ENCODE measurements at regions not wholly inside any gene's neighbourhood (a gene's known extent, or its start where the extent isn't known, plus 50 kb on each side); places are given as distances from the start of the nearest gene placed in this dataset.
"Not testable (repeated sequence)": the region's sequence is repeated elsewhere in the genome, so short reads cannot be mapped to it uniquely, and the experiment has no call there.

GRCh38 chr7:34235101-34235500 lies 329.8 kb downstream of the BMPER start:
- not testable (repeated sequence) for H3K4me1 ChIP-seq (ENCODE audit: control insufficient read depth, insufficient read depth, low read length); H3K36me3 ChIP-seq (ENCODE audit: control insufficient read depth, insufficient read depth, low read length); H3K9ac ChIP-seq (ENCODE audit: low read depth, low read length); H3K9me3 ChIP-seq (ENCODE audit: control insufficient read depth, insufficient read depth, low read length); H3K27me3 ChIP-seq (ENCODE audit: control insufficient read depth, insufficient read depth, low read length); H3K4me3 ChIP-seq (ENCODE audit: low read depth, low read length); H3K27ac ChIP-seq (ENCODE audit: low read depth, low read length)

GRCh38 chr7:34236057-34236456 lies 330.7 kb downstream of the BMPER start:
- H3K27ac ChIP-seq (ENCODE audit: low read depth, low read length): no peak overlapping the region
- H3K9me3 ChIP-seq (ENCODE audit: control insufficient read depth, insufficient read depth, low read length): no peaks in the 10 kb centered on the region
- no peaks in the 10 kb centered on the region for H3K36me3 ChIP-seq (ENCODE audit: control insufficient read depth, insufficient read depth, low read length)
- no peaks in the 10 kb centered on the region for H3K4me1 ChIP-seq (ENCODE audit: control insufficient read depth, insufficient read depth, low read length)
- no peak overlapping the region for H3K9ac ChIP-seq (ENCODE audit: low read depth, low read length)
- H3K27me3 ChIP-seq (ENCODE audit: control insufficient read depth, insufficient read depth, low read length): no peaks in the 10 kb centered on the region
- no peak overlapping the region for H3K4me3 ChIP-seq (ENCODE audit: low read depth, low read length)

- Histone ChIP-seq H3K36me3 (ENCODE audit: control insufficient read depth, insufficient read depth, low read length) (no peaks in the 10 kb centered on the region), H3K27me3 (ENCODE audit: control insufficient read depth, insufficient read depth, low read length) (no peaks in the 10 kb centered on the region), H3K27ac (ENCODE audit: low read depth, low read length) (no peak overlapping the region), H3K9me3 (ENCODE audit: control insufficient read depth, insufficient read depth, low read length) (no peaks in the 10 kb centered on the region), H3K4me1 (ENCODE audit: control insufficient read depth, insufficient read depth, low read length) (no peaks in the 10 kb centered on the region), H3K9ac (ENCODE audit: low read depth, low read length) (no peak overlapping the region), H3K4me3 (ENCODE audit: low read depth, low read length) (no peak overlapping the region)
Measured at GRCh38 chr7:34236839-34237492, 331.6 kb downstream of the BMPER start.

- H3K27me3 ChIP-seq (ENCODE audit: control insufficient read depth, insufficient read depth, low read length): no peaks in the 10 kb centered on the region
- no peaks in the 10 kb centered on the region for H3K4me1 ChIP-seq (ENCODE audit: control insufficient read depth, insufficient read depth, low read length)
- H3K36me3 ChIP-seq (ENCODE audit: control insufficient read depth, insufficient read depth, low read length): no peaks in the 10 kb centered on the region
- no peaks in the 10 kb centered on the region for H3K9me3 ChIP-seq (ENCODE audit: control insufficient read depth, insufficient read depth, low read length)
- H3K4me3 ChIP-seq (ENCODE audit: low read depth, low read length): no peak overlapping the region
- no peak overlapping the region for H3K27ac ChIP-seq (ENCODE audit: low read depth, low read length)
- no peak overlapping the region for H3K9ac ChIP-seq (ENCODE audit: low read depth, low read length)
Measured at GRCh38 chr7:34237493-34237849, 332.1 kb downstream of the BMPER start.

GRCh38 chr7:34240417-34240816 lies 335.1 kb downstream of the BMPER start:
- no peaks in the 10 kb centered on the region for H3K36me3 ChIP-seq (ENCODE audit: control insufficient read depth, insufficient read depth, low read length)
- H3K4me1 ChIP-seq (ENCODE audit: control insufficient read depth, insufficient read depth, low read length): no peaks in the 10 kb centered on the region
- no peak overlapping the region for H3K27ac ChIP-seq (ENCODE audit: low read depth, low read length)
- no peaks in the 10 kb centered on the region for H3K9me3 ChIP-seq (ENCODE audit: control insufficient read depth, insufficient read depth, low read length)
- H3K27me3 ChIP-seq (ENCODE audit: control insufficient read depth, insufficient read depth, low read length): no peaks in the 10 kb centered on the region
- no peak overlapping the region for H3K4me3 ChIP-seq (ENCODE audit: low read depth, low read length)
- no peak overlapping the region for H3K9ac ChIP-seq (ENCODE audit: low read depth, low read length)

- no peaks in the 10 kb centered on the region for H3K4me1 ChIP-seq (ENCODE audit: control insufficient read depth, insufficient read depth, low read length)
Measured at GRCh38 chr7:34242391-34242790, 337.1 kb downstream of the BMPER start.

GRCh38 chr7:34245246-34245645 lies 339.9 kb downstream of the BMPER start:
- no peaks in the 10 kb centered on the region for H3K9me3 ChIP-seq (ENCODE audit: control insufficient read depth, insufficient read depth, low read length)
- H3K4me3 ChIP-seq (ENCODE audit: low read depth, low read length): no peak overlapping the region
- H3K27me3 ChIP-seq (ENCODE audit: control insufficient read depth, insufficient read depth, low read length): no peaks in the 10 kb centered on the region
- H3K4me1 ChIP-seq (ENCODE audit: control insufficient read depth, insufficient read depth, low read length): no peaks in the 10 kb centered on the region
- H3K9ac ChIP-seq (ENCODE audit: low read depth, low read length): no peak overlapping the region
- H3K27ac ChIP-seq (ENCODE audit: low read depth, low read length): no peak overlapping the region
- H3K36me3 ChIP-seq (ENCODE audit: control insufficient read depth, insufficient read depth, low read length): no peaks in the 10 kb centered on the region

More at GRCh38 chr7:34242391-34242790, 337.1 kb downstream of the BMPER start:
- H3K9ac ChIP-seq (ENCODE audit: low read depth, low read length): no peak overlapping the region
- H3K4me3 ChIP-seq (ENCODE audit: low read depth, low read length): no peak overlapping the region
- no peaks in the 10 kb centered on the region for H3K27me3 ChIP-seq (ENCODE audit: control insufficient read depth, insufficient read depth, low read length)
- H3K36me3 ChIP-seq (ENCODE audit: control insufficient read depth, insufficient read depth, low read length): no peaks in the 10 kb centered on the region
- no peak overlapping the region for H3K27ac ChIP-seq (ENCODE audit: low read depth, low read length)
- H3K9me3 ChIP-seq (ENCODE audit: control insufficient read depth, insufficient read depth, low read length): no peaks in the 10 kb centered on the region

GRCh38 chr7:34247468-34247867 lies 342.1 kb downstream of the BMPER start:
- Histone ChIP-seq H3K27me3 (ENCODE audit: control insufficient read depth, insufficient read depth, low read length) (no peaks in the 10 kb centered on the region), H3K27ac (ENCODE audit: low read depth, low read length) (no peak overlapping the region), H3K9me3 (ENCODE audit: control insufficient read depth, insufficient read depth, low read length) (no peaks in the 10 kb centered on the region), H3K9ac (ENCODE audit: low read depth, low read length) (no peak overlapping the region), H3K36me3 (ENCODE audit: control insufficient read depth, insufficient read depth, low read length) (no peaks in the 10 kb centered on the region), H3K4me3 (ENCODE audit: low read depth, low read length) (no peak overlapping the region), H3K4me1 (ENCODE audit: control insufficient read depth, insufficient read depth, low read length) (no peaks in the 10 kb centered on the region)

GRCh38 chr7:34249192-34249591 lies 343.9 kb downstream of the BMPER start:
- no peaks in the 10 kb centered on the region for H3K36me3 ChIP-seq (ENCODE audit: control insufficient read depth, insufficient read depth, low read length)
- H3K27ac ChIP-seq (ENCODE audit: low read depth, low read length): no peak overlapping the region
- H3K4me1 ChIP-seq (ENCODE audit: control insufficient read depth, insufficient read depth, low read length): no peaks in the 10 kb centered on the region
- no peaks in the 10 kb centered on the region for H3K9me3 ChIP-seq (ENCODE audit: control insufficient read depth, insufficient read depth, low read length)
- no peaks in the 10 kb centered on the region for H3K27me3 ChIP-seq (ENCODE audit: control insufficient read depth, insufficient read depth, low read length)
- H3K9ac ChIP-seq (ENCODE audit: low read depth, low read length): no peak overlapping the region
- no peak overlapping the region for H3K4me3 ChIP-seq (ENCODE audit: low read depth, low read length)

- Histone ChIP-seq H3K27me3 (ENCODE audit: control insufficient read depth, insufficient read depth, low read length) (no peaks in the 10 kb centered on the region), H3K4me3 (ENCODE audit: low read depth, low read length) (no peak overlapping the region), H3K36me3 (ENCODE audit: control insufficient read depth, insufficient read depth, low read length) (no peaks in the 10 kb centered on the region), H3K27ac (ENCODE audit: low read depth, low read length) (no peak overlapping the region), H3K4me1 (ENCODE audit: control insufficient read depth, insufficient read depth, low read length) (no peaks in the 10 kb centered on the region), H3K9ac (ENCODE audit: low read depth, low read length) (no peak overlapping the region), H3K9me3 (ENCODE audit: control insufficient read depth, insufficient read depth, low read length) (no peaks in the 10 kb centered on the region)
Measured at GRCh38 chr7:34260279-34260678, 354.9 kb downstream of the BMPER start.

GRCh38 chr7:34263168-34263567 lies 357.8 kb downstream of the BMPER start:
- no peak overlapping the region for H3K27ac ChIP-seq (ENCODE audit: low read depth, low read length)
- H3K4me3 ChIP-seq (ENCODE audit: low read depth, low read length): no peak overlapping the region
- no peak overlapping the region for H3K9ac ChIP-seq (ENCODE audit: low read depth, low read length)
- no peaks in the 10 kb centered on the region for H3K27me3 ChIP-seq (ENCODE audit: control insufficient read depth, insufficient read depth, low read length)
- H3K36me3 ChIP-seq (ENCODE audit: control insufficient read depth, insufficient read depth, low read length): no peaks in the 10 kb centered on the region
- H3K9me3 ChIP-seq (ENCODE audit: control insufficient read depth, insufficient read depth, low read length): no peaks in the 10 kb centered on the region
- H3K4me1 ChIP-seq (ENCODE audit: control insufficient read depth, insufficient read depth, low read length): peaks cover 2% of the 10 kb centered on the region

- Histone ChIP-seq H3K9me3 (ENCODE audit: control insufficient read depth, insufficient read depth, low read length) (no peaks in the 10 kb centered on the region), H3K36me3 (ENCODE audit: control insufficient read depth, insufficient read depth, low read length) (no peaks in the 10 kb centered on the region), H3K27ac (ENCODE audit: low read depth, low read length) (peak overlapping the region; percentile 50), H3K9ac (ENCODE audit: low read depth, low read length) (no peak overlapping the region), H3K27me3 (ENCODE audit: control insufficient read depth, insufficient read depth, low read length) (no peaks in the 10 kb centered on the region), H3K4me3 (ENCODE audit: low read depth, low read length) (no peak overlapping the region), H3K4me1 (ENCODE audit: control insufficient read depth, insufficient read depth, low read length) (peaks cover 28% of the 10 kb centered on the region)
Measured at GRCh38 chr7:34269084-34269483, 363.7 kb downstream of the BMPER start.

Data from HUES48 (cell line).